ENCODE measurements at regions not wholly inside any gene's neighbourhood (a gene's known extent, or its start where the extent isn't known, plus 50 kb on each side); places are given as distances from the start of the nearest gene placed in this dataset.

GRCh38 chr16:50945171-50945570 lies 203.3 kb downstream of the CYLD start:
- TF ChIP-seq CTCF (IDR thresholded peaks at IDR 0.05) = no peak
- no peak for TF ChIP-seq ZFX (IDR thresholded peaks at IDR 0.05; ENCODE audit: borderline replicate concordance)
